Body of pancreas (tissue), 4 donors: ENCODE measurements at regions not wholly inside any gene's neighbourhood (a gene's known extent, or its start where the extent isn't known, plus 50 kb on each side); places are given as distances from the start of the nearest gene placed in this dataset.
"Not testable (repeated sequence)": the region's sequence is repeated elsewhere in the genome, so short reads cannot be mapped to it uniquely, and the experiment has no call there.

Experiments
- ATAC-seq: fragments of 150-250 bp; one replicate; pipeline ENCODE4 v1.9.1; 2016
- DNase-seq, 4 donors: peaks; one replicate each; pipeline ENCODE4 v3.0.0-alpha.2; 2019
- H3K27ac ChIP-seq, 4 donors: fragments of 200-600 bp; sonication (generic); 1 replicate in 3 of 4; 2 replicates in 1 of 4; pipeline versions ENCODE4 v1.5.1 to v1.6.1; 2016 to 2019; ENCODE audit warnings: mild to moderate bottlenecking in 1 of 4, mixed read lengths in 1 of 4, moderate library complexity in 1 of 4
- H3K27me3 ChIP-seq, 2 donors: fragments of 200-600 bp; sonication (generic); one replicate each; pipeline ENCODE4 v1.6.0; 2016; ENCODE audit warnings: mild to moderate bottlenecking in 1 of 2
- H3K36me3 ChIP-seq, 2 donors: fragments of 200-600 bp; sonication (generic); replicated peaks in 1 of 2; 2 replicates each; pipeline ENCODE4 v1.5.1; 2016; ENCODE audit warnings: low read depth in 2 of 2; ENCODE audit not compliant: insufficient read depth in 1 of 2
- H3K4me1 ChIP-seq: fragments of 200-600 bp; sonication (generic); one replicate; pipeline ENCODE4 v1.6.0; 2016
- H3K4me3 ChIP-seq, 2 donors: fragments of 200-600 bp; sonication (generic); 1 replicate in 1 of 2; 2 replicates in 1 of 2; pipeline ENCODE4 v1.5.1; 2016 to 2019
- H3K9me3 ChIP-seq, 3 donors: fragments of 200-600 bp; sonication (generic); 1 replicate in 2 of 3; 2 replicates in 1 of 3; pipeline ENCODE4 v1.5.1; 2016
- POLR2A ChIP-seq, 3 donors: fragments of 450-650 bp; IDR thresholded peaks; one replicate each; pipeline ENCODE4 v1.6.1; 2016; ENCODE audit warnings: antibody characterized with exemption in 3 of 3, mild to moderate bottlenecking in 2 of 3
- whole genome bisulfite sequencing, 2 donors: methylation state at CpG; one replicate each; pipeline ENCODE4 v1.1.5; 2017; 5-methylcytosine and 5-hydroxymethylcytosine counted together
- intact Hi-C: fragments of 100-400 bp; cut with DNase I; formaldehyde crosslinking; loops from one replicate; pipeline ENCODE4 v1.15.1; 2023
- TF ChIP-seq, protein P1 (sequence below), 7 experiments: fragments of 450-650 bp in 4 of 7; fragments of 200-600 bp in 3 of 7; sonication (generic) in 3 of 7; IDR thresholded peaks; one replicate each; pipeline ENCODE4 v1.5.1; 2016 to 2019; ENCODE audit warnings: antibody characterized with exemption in 7 of 7

DNA sequence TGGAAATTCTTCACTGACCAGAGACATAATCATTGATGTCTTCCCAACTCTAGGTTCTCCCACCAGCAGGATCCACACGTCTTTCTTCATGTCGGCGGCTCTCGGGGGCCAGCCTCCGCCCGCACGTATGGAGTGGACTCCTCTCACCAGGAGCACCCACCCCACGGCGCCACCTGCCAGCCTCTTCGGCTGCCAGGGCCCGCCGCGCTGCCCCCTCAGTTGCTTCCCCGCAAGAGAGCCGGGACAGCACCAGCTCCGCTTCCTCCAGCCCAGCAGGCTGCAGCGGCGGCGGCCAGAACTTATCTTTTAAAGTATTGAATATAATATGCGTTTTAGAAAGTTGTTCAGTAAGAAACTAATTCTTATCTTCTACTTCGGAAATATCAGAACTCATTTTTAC lies 273.5 kb downstream of the LIPI start:
- no peak for TF ChIP-seq POLR2A (IDR thresholded peaks at IDR 0.05)
- TF ChIP-seq, protein P1, sequence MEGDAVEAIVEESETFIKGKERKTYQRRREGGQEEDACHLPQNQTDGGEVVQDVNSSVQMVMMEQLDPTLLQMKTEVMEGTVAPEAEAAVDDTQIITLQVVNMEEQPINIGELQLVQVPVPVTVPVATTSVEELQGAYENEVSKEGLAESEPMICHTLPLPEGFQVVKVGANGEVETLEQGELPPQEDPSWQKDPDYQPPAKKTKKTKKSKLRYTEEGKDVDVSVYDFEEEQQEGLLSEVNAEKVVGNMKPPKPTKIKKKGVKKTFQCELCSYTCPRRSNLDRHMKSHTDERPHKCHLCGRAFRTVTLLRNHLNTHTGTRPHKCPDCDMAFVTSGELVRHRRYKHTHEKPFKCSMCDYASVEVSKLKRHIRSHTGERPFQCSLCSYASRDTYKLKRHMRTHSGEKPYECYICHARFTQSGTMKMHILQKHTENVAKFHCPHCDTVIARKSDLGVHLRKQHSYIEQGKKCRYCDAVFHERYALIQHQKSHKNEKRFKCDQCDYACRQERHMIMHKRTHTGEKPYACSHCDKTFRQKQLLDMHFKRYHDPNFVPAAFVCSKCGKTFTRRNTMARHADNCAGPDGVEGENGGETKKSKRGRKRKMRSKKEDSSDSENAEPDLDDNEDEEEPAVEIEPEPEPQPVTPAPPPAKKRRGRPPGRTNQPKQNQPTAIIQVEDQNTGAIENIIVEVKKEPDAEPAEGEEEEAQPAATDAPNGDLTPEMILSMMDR (IDR thresholded peaks at IDR 0.05), result no peak
- no peak overlapping the region for H3K27ac ChIP-seq
- no peak for DNase-seq

DNA sequence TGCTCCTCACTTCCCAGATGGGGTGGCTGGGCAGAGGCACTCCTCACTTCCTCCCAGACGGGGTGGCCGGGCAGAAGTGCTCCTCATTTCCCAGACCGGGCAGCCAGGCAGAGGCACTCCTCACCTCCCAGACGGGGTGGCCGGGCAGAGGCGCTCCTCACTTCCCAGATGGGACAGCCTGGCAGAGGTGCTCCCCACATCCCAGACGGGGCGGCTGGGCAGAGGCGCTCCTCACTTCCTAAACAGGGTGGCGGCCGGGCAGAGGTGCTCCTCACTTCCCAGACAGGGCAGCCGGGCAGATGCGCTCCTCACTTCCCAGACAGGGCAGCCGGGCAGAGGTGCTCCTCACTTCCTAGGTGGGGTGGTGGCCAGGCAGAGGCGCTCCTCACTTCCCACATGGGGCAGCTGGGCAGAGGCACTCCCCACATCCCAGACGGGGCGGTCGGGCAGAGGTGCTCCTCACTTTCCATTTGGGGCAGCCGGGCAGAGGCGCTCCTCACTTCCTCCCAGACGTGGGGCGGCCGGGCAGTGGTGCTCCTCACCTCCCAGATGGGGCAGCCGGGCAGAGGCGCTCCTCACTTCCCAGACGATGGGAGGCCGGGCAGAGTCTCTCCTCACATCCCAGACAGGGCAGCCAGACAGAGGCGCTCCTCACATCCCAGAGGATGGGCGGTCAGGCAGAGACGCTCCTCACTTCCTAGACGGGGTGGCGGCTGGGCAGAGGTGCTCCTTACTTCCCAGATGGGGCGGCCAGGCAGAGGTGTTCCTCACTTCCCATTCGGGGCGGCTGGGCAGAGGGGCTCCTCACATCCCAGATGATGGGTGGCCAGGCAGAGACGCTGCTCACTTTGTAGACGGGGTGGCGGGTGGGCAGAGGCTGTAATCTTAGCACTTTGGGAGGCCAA lies 274.5 kb downstream of the LIPI start:
- H3K4me3 ChIP-seq, H3K4me1 ChIP-seq, intact Hi-C loops, H3K36me3 ChIP-seq, H3K27ac ChIP-seq, H3K9me3 ChIP-seq, ATAC-seq, H3K27me3 ChIP-seq: not testable (repeated sequence)
- DNase-seq, result peak in 1 of 4 donors; percentile 4
- WGBS, 2 donors, result 88 to 89% methylated on average over 8 to 37 of the region's 38 CpGs

More for the DNA sequence above, 273.5 kb downstream of the LIPI start:
- H3K4me3 ChIP-seq, result no peak overlapping the region
- no peak for ATAC-seq
- no peaks in the 10 kb centered on the region for H3K36me3 ChIP-seq
- H3K4me1 ChIP-seq, result no peaks in the 10 kb centered on the region
- peaks cover 0 to 5% (median 0%) of the 10 kb centered on the region in 3 donors for H3K9me3 ChIP-seq
- 73 to 93% methylated on average over 21 of the region's 21 CpGs for WGBS, 2 donors
- intact Hi-C loops, result no loop called here
- no peaks in the 10 kb centered on the region for H3K27me3 ChIP-seq

DNA sequence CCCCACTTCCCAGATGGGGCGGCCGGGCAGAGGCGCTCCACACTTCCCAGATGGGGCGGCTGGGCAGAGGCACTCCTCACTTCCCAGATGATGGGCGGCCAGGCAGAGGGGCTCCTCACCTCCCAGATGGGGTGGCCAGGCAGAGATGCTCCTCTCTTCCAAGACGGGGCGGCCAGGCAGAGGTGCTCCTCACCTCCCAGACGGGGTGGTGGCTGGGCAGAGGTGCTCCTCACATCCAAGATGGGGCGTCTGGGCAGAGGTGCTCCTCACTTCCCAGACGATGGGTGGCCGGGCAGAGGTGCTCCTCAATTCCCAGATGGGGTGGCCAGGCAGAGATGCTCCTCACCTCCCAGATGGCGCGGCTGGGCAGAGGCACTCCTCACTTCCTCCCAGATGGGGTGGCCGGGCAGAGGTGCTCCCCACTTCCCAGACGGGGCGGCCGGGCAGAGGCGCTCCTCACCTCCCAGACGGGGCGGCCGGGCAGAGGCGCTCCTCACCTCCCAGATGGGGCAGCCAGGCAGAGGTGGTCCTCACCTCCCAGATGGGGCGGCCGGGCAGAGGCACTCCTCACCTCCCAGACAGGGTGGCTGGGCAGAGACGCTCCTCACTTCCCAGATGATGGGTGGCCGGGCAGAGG lies 275.2 kb downstream of the LIPI start:
- ATAC-seq, H3K9me3 ChIP-seq, H3K27ac ChIP-seq, DNase-seq, H3K4me3 ChIP-seq, H3K27me3 ChIP-seq, intact Hi-C loops, H3K4me1 ChIP-seq, H3K36me3 ChIP-seq: not testable (repeated sequence)
- WGBS, 2 donors, result 80 to 85% methylated on average over 5 to 24 of the region's 26 CpGs

DNA sequence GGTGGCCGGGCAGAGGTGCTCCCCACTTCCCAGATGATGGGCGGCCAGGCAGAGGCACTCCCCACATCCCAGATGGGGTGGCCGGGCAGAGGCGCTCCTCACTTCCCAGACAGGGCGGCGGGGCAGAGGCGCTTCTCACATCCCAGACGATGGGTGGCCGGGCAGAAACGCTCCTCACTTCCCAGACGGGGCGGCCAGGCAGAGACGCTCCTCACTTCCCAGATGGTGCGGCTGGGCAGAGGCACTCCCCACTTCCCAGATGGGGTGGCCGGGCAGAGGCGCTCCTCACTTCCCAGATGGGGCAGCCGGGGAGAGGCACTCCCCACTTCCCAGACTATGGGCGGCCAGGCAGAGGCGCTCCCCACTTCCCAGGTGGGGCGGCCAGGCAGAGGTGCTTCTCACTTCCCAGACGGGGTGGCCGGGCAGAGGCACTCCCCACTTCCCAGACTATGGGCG lies 275.8 kb downstream of the LIPI start:
- H3K4me3 ChIP-seq, H3K27ac ChIP-seq, ATAC-seq, H3K9me3 ChIP-seq, H3K27me3 ChIP-seq, H3K36me3 ChIP-seq, H3K4me1 ChIP-seq, intact Hi-C loops: not testable (repeated sequence)
- peak in 1 of 4 donors; percentile 3 for DNase-seq
- 86 to 89% methylated on average over 7 to 19 of the region's 23 CpGs for WGBS, 2 donors

DNA sequence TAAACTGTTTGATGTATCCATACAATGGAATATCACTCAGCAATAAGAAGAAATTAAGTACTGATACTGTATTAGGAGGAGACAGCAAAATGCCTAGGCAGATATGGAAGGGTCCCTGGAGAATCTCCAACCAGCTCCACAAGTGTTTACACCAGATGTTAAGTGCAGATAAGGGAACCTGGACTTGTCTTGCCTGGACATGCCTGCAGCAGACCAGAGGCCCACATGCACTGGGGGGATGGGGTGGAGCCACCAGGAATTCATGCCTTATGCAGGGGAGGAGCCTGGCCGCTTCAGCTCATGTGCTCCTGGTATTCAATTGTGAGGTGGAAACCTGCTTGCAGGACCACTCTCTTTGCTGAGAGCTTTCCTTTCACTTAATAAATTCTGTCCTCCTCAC lies 287.6 kb downstream of the LIPI start:
- H3K4me1 ChIP-seq, result not testable (repeated sequence)

DNA sequence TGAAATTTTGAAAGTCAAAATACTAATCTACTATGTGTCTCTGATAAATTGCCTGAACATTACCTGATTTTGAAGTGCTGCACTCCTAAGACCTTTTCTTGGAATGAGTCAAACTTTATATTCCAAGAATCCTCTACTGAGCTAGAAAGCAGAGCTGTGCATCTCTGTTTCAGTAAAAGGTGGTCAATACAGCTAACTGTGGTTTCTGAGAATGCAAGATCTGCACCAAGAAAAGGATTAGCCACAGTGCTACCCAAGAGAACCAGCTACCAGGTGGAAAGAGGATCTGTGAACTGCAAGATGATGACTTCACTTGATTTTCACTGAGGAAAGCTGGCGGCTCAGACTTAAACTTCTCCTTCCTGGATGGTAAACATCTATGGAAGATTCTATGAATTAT lies 289.3 kb downstream of the LIPI start:
- not testable (repeated sequence) for H3K36me3 ChIP-seq

More for the DNA sequence above, 287.6 kb downstream of the LIPI start:
- H3K27ac ChIP-seq, ATAC-seq, H3K27me3 ChIP-seq, H3K4me3 ChIP-seq, DNase-seq, H3K36me3 ChIP-seq, H3K9me3 ChIP-seq, intact Hi-C loops: not testable (repeated sequence)
- 67 to 83% methylated on average over 1 of the region's 1 CpG for WGBS, 2 donors

DNA sequence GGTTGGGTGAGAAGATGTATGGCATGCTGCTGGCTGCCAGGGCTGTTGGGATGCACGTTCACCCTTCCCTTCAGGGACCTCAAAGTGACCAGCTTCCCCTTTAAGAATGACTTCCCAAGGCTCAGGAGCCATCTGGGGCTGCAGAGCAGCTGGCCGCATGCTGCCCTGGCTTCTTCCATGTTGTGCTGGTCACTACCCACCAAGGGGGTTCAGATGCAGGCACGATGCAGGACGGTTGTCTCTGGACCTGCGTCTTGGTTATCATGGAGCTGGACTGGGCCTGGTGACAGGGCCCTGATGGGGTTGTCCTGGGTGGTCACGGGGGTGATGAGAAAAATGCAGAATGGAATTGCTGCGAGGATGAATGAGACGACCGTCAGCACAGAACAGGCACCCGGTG lies 297.8 kb downstream of the POTED start:
- H3K4me3 ChIP-seq, H3K9me3 ChIP-seq, ATAC-seq, DNase-seq, H3K27ac ChIP-seq, intact Hi-C loops, H3K4me1 ChIP-seq, H3K36me3 ChIP-seq, H3K27me3 ChIP-seq: not testable (repeated sequence)
- 65% methylated on average over 5 of the region's 10 CpGs; no CpG with 5 or more reads in 1 of the 2 donors for WGBS, 2 donors

More for the DNA sequence above, 289.3 kb downstream of the LIPI start:
- H3K4me3 ChIP-seq, H3K4me1 ChIP-seq, intact Hi-C loops, H3K27me3 ChIP-seq, H3K27ac ChIP-seq, ATAC-seq, DNase-seq, H3K9me3 ChIP-seq: not testable (repeated sequence)
- 65 to 78% methylated on average over 1 of the region's 1 CpG for WGBS, 2 donors

DNA sequence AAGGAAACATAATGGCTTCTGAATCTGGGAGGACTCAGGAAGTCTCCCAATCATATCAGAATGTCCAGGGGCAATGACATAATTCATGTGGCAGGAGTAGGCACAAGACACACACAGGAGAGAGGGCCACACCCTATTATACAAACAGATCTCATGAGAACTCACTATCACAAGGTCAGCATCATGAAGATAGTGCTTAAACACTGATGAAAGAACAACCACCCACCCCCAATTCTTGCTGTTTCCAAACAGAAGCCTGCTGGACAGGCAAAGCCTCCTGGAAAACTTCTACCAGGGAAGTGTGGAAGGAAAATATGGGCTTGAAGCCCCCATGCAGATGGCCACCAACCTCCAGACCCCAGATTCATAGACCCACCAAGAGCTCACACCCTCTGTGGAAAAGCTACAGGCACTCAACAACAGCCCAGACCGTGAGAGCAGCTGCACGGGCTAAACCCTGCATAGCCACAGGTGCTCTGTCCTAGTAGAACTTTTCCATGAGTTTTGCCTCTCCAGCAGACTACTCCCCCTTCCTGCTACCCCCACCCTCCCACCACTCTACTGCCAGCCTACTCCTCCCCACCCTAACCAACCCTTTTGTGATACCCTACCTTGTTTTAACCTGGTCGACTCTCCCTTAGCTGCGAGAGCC lies 287.1 kb downstream of the POTED start:
- intact Hi-C loops, result loop anchor here (2.0 kb wide), 1 partner anchor 24 kb away; no protein-coding TSS in a partner anchor
- H3K27me3 ChIP-seq, H3K36me3 ChIP-seq, H3K9me3 ChIP-seq, H3K4me3 ChIP-seq, DNase-seq, H3K4me1 ChIP-seq, H3K27ac ChIP-seq, ATAC-seq: not testable (repeated sequence)
- 66 to 71% methylated on average over 4 of the region's 4 CpGs for WGBS, 2 donors

DNA sequence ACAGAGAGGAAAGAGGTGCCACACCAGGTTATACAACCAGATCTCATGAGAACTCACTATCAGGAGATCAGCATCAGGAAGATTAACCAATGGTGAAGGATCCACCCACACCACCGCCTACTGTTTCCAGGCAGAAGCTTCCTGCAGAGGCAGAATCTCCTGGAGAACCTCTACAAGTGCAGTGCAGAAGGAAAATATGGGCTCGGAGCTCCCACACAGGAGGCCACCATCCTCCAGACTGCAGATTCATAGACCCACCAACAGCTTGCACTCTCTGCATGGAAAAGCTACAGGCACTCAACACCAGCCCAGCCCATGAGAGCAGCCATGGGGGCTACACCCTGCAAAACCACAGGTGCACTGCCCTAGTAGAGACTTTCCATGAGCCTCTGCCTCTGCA lies 284.0 kb downstream of the POTED start:
- H3K27ac ChIP-seq, ATAC-seq, H3K27me3 ChIP-seq, intact Hi-C loops, H3K4me1 ChIP-seq, H3K9me3 ChIP-seq, H3K4me3 ChIP-seq, H3K36me3 ChIP-seq, DNase-seq: not testable (repeated sequence)
- 32 to 33% methylated on average over 2 of the region's 2 CpGs for WGBS, 2 donors

DNA sequence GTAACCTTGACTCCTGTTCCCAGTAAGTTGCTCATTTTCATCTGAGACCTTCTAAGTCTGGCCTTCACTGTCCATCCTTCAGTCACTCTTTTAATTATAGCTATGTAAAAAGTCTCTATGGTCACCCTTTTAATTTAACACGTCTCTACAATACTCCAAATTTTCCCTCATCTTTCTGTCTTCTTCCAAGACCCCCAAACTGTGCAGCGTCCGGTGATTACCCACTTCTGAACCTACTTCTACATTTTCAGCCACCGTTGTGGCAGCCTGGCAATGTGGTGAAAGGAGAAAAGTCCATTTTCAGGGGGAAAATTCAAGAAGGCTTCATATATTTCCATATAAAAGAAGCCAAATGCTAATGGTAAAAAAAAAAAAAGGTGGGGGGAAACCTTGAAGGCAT lies 283.4 kb downstream of the POTED start:
- H3K36me3 ChIP-seq, intact Hi-C loops, H3K4me1 ChIP-seq, H3K27ac ChIP-seq, H3K4me3 ChIP-seq, DNase-seq, ATAC-seq, H3K9me3 ChIP-seq, H3K27me3 ChIP-seq: not testable (repeated sequence)
- 52 to 63% methylated on average over 4 of the region's 4 CpGs for WGBS, 2 donors
